PC-9 (cell line): ENCODE measurements at regions not wholly inside any gene's neighbourhood (a gene's known extent, or its start where the extent isn't known, plus 50 kb on each side); places are given as distances from the start of the nearest gene placed in this dataset.

ENCODE experiments used
- BruUV-seq: library from RNA; stranded (reverse); fragments of 400-500 nt; replicated peaks from 2 replicates; lab custom pipeline; 2021; lab: Mats Ljungman, UMichigan
- CTCF ChIA-PET: fragments of 300-600 bp; sonication (Branson Sonifier 250); formaldehyde crosslinking; loops from one replicate; lab custom pipeline; 2022; ENCODE audit warnings: antibody characterized with exemption; lab: Charles Lee
- POLR2A ChIA-PET: fragments of 300-600 bp; sonication (Branson Sonifier 250); formaldehyde crosslinking; loops from one replicate; lab custom pipeline; 2022; ENCODE audit warnings: antibody characterized with exemption; ENCODE audit not compliant: unreplicated experiment; lab: Charles Lee
- DNase-seq, 2 experiments: peaks; one replicate each; pipeline versions ENCODE4 v3.0.0 to v3.0.0-alpha.2; 2015 to 2022; ENCODE audit warnings: mixed read lengths in 1 of 2
- H2AFZ ChIP-seq: fragments of 200-600 bp; sonication (generic); 2 replicates; pipeline ENCODE4 v1.8.1; 2017; ENCODE audit warnings: antibody characterized with exemption
- H3F3A ChIP-seq: fragments of 200-600 bp; sonication (generic); 2 replicates; pipeline ENCODE4 v1.8.1; 2017; ENCODE audit warnings: antibody characterized with exemption, mild to moderate bottlenecking, low read depth; ENCODE audit not compliant: insufficient read depth
- H3K27ac ChIP-seq: fragments of 200-600 bp; sonication (generic); 2 replicates; pipeline ENCODE4 v1.6.1; 2016; ENCODE audit warnings: mixed run types
- H3K27me3 ChIP-seq: fragments of 200-600 bp; sonication (generic); 2 replicates; pipeline ENCODE4 v1.6.1; 2016; ENCODE audit warnings: low read depth, mixed run types; ENCODE audit not compliant: insufficient read depth
- H3K36me3 ChIP-seq: fragments of 200-600 bp; sonication (generic); 2 replicates; pipeline ENCODE4 v1.6.1; 2016; ENCODE audit warnings: low read depth, mixed run types
- H3K4me1 ChIP-seq: fragments of 200-600 bp; sonication (generic); replicated peaks from 2 replicates; pipeline ENCODE4 v1.6.1; 2016; ENCODE audit warnings: mixed run types; ENCODE audit not compliant: insufficient read depth
- H3K4me2 ChIP-seq: fragments of 200-600 bp; sonication (generic); 2 replicates; pipeline ENCODE4 v1.6.1; 2017; ENCODE audit warnings: mixed run types
- H3K4me3 ChIP-seq: fragments of 200-600 bp; sonication (generic); 2 replicates; pipeline ENCODE4 v1.6.1; 2016; ENCODE audit warnings: mixed run types
- H3K79me2 ChIP-seq: fragments of 200-600 bp; sonication (generic); 2 replicates; pipeline ENCODE4 v1.6.1; 2017; ENCODE audit warnings: low read depth, mixed run types
- H3K9me2 ChIP-seq: fragments of 200-600 bp; sonication (generic); 2 replicates; pipeline ENCODE4 v1.8.1; 2017; ENCODE audit warnings: mild to moderate bottlenecking; ENCODE audit not compliant: insufficient read depth
- H3K9me3 ChIP-seq: fragments of 200-600 bp; sonication (generic); 2 replicates; pipeline ENCODE4 v1.8.1; 2016; ENCODE audit warnings: low read depth; ENCODE audit not compliant: insufficient read depth
- H4K20me1 ChIP-seq: fragments of 200-600 bp; sonication (generic); 2 replicates; pipeline ENCODE4 v1.8.1; 2017; ENCODE audit not compliant: insufficient read depth
- CTCF ChIP-seq: fragments of 200-600 bp; sonication (generic); conservative IDR thresholded peaks from 2 replicates; pipeline ENCODE4 v1.6.1; 2017; ENCODE audit warnings: mixed run types, antibody characterized with exemption, mild to moderate bottlenecking, moderate library complexity
- EZH2 ChIP-seq: fragments of 200-600 bp; sonication (generic); IDR thresholded peaks from 2 replicates; pipeline ENCODE4 v1.8.0; 2017; ENCODE audit warnings: antibody characterized with exemption, low read depth
- intact Hi-C: fragments of 100-400 bp; cut with micrococcal nuclease; formaldehyde crosslinking; loops from one replicate; pipeline ENCODE4 v1.10.0; 2022; ENCODE audit not compliant: unreplicated experiment

- Histone ChIP-seq H3K4me3 (no peak overlapping the region), H3F3A (no peaks in the 10 kb centered on the region), H3K79me2 (no peaks in the 10 kb centered on the region), H3K27ac (no peak overlapping the region), H3K9me2 (no peaks in the 10 kb centered on the region), H3K36me3 (no peaks in the 10 kb centered on the region), H4K20me1 (no peaks in the 10 kb centered on the region), H3K4me1 (no peaks in the 10 kb centered on the region), H3K9me3 (no peaks in the 10 kb centered on the region), H3K4me2 (no peak overlapping the region), H3K27me3 (peaks cover 75% of the 10 kb centered on the region), H2AFZ (no peak overlapping the region)
- DNase-seq, result no peak
- ChIA-PET CTCF (no interaction called here), POLR2A (no interaction called here)
- intact Hi-C loops, result no loop called here
- TF ChIP-seq EZH2, result no peak
- TF ChIP-seq CTCF, result no peak
- BruUV-seq, result no TSS peak
These were observed 85.3 kb upstream of the KLHL29 start for GRCh38 chr2:23299476-23300195.

GRCh38 chr2:23301136-23301535 is 83.8 kb upstream of the KLHL29 start:
- no TSS peak for BruUV-seq
- Histone ChIP-seq H3K4me3 (no peak overlapping the region), H3K36me3 (no peaks in the 10 kb centered on the region), H2AFZ (no peak overlapping the region), H3K27me3 (peaks cover 78% of the 10 kb centered on the region), H3K4me2 (no peak overlapping the region), H4K20me1 (no peaks in the 10 kb centered on the region), H3K27ac (no peak overlapping the region), H3K9me2 (no peaks in the 10 kb centered on the region), H3K79me2 (no peaks in the 10 kb centered on the region), H3F3A (no peaks in the 10 kb centered on the region), H3K4me1 (no peaks in the 10 kb centered on the region), H3K9me3 (no peaks in the 10 kb centered on the region)
- TF ChIP-seq EZH2, result no peak
- intact Hi-C loops, result no loop called here
- POLR2A ChIA-PET, result no interaction called here
- no peak for DNase-seq
- CTCF ChIA-PET, result no interaction called here

- POLR2A ChIA-PET, result no interaction called here
- CTCF ChIA-PET, result no interaction called here
- Histone ChIP-seq H3K4me3 (no peak overlapping the region), H2AFZ (no peak overlapping the region), H4K20me1 (no peaks in the 10 kb centered on the region), H3K27me3 (peaks cover 78% of the 10 kb centered on the region), H3F3A (no peaks in the 10 kb centered on the region), H3K79me2 (no peaks in the 10 kb centered on the region), H3K27ac (no peak overlapping the region), H3K4me2 (no peak overlapping the region), H3K36me3 (no peaks in the 10 kb centered on the region), H3K9me3 (no peaks in the 10 kb centered on the region), H3K4me1 (no peaks in the 10 kb centered on the region), H3K9me2 (no peaks in the 10 kb centered on the region)
- DNase-seq, result no peak
- no TSS peak for BruUV-seq
- intact Hi-C loops, result no loop called here
- no peak for TF ChIP-seq CTCF
- TF ChIP-seq EZH2, result no peak
These were observed 82.4 kb upstream of the KLHL29 start for GRCh38 chr2:23302591-23302990.

GRCh38 chr2:23306401-23306800 is 78.6 kb upstream of the KLHL29 start:
- intact Hi-C loops, result no loop called here
- no peaks in the 10 kb centered on the region for H3K9me2 ChIP-seq
- no peak for DNase-seq
- H3K79me2 ChIP-seq, result no peaks in the 10 kb centered on the region
- H3K27ac ChIP-seq, result no peak overlapping the region
- BruUV-seq, result no TSS peak
- TF ChIP-seq CTCF (no peak), EZH2 (no peak)
- POLR2A ChIA-PET, result no interaction called here
- H2AFZ ChIP-seq, result no peak overlapping the region
- no peak overlapping the region for H3K4me3 ChIP-seq
- CTCF ChIA-PET, result no interaction called here
- no peaks in the 10 kb centered on the region for H3F3A ChIP-seq
- no peaks in the 10 kb centered on the region for H3K4me1 ChIP-seq
- no peaks in the 10 kb centered on the region for H3K9me3 ChIP-seq
- H3K27me3 ChIP-seq, result peaks cover 90% of the 10 kb centered on the region
- H4K20me1 ChIP-seq, result no peaks in the 10 kb centered on the region
- H3K36me3 ChIP-seq, result no peaks in the 10 kb centered on the region
- H3K4me2 ChIP-seq, result no peak overlapping the region
